ENCODE measurements at regions not wholly inside any gene's neighbourhood (a gene's known extent, or its start where the extent isn't known, plus 50 kb on each side); places are given as distances from the start of the nearest gene placed in this dataset.

DNA sequence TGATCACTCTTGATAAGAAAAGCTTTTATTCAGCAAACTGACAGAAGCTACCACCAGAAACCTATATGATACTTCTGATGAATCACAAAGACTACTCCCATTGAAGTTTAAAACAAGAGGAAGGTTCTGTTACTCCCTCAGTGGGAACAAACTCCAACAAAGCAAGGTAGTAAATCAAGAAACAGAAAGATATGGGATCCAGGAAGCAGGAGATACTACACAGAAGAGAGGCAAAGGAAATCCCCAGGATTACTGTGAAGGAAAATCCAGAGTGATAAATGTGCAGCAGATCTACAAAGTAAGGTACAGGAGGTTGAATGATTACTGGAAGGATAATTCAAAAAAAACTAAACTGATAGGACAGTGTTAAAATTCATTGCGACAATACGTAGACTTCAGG, 222.4 kb downstream of the HHIP start (continued):
- TF ChIP-seq ASH2L (IDR thresholded peaks at IDR 0.05; ENCODE audit: low read length) (no peak), SP4 (IDR thresholded peaks at IDR 0.05; ENCODE audit: low read length) (no peak), EP300 (IDR thresholded peaks at IDR 0.05; ENCODE audit: borderline replicate concordance in 1 of 2, low read depth in 2 of 2, low read length in 2 of 2) (no peak), RXRA (IDR thresholded peaks at IDR 0.05; ENCODE audit: insufficient read depth, low read depth, low read length) (no peak), KDM1A (IDR thresholded peaks at IDR 0.05; ENCODE audit: borderline replicate concordance, low read length) (no peak), PHF8 (conservative IDR thresholded peaks at IDR 0.05; ENCODE audit: low read depth, low read length) (no peak), HDAC2 (IDR thresholded peaks at IDR 0.05; ENCODE audit: borderline replicate concordance in 1 of 2, low read depth in 2 of 2, low read length in 2 of 2) (no peak)
